H1 (cell line): ENCODE measurements at regions not wholly inside any gene's neighbourhood (a gene's known extent, or its start where the extent isn't known, plus 50 kb on each side); places are given as distances from the start of the nearest gene placed in this dataset.

ENCODE experiments used
- CREB1 ChIP-seq: IDR thresholded peaks from 2 replicates; pipeline ENCODE4 v1.6.1; 2012; ENCODE audit warnings: inconsistent platforms
- EP300 ChIP-seq, 2 experiments: IDR thresholded peaks; 1 replicate in 1 of 2; 2 replicates in 1 of 2; pipeline ENCODE4 v1.6.1; 2011 to 2012; ENCODE audit warnings: low read depth in 2 of 2, low read length in 2 of 2, mild to moderate bottlenecking in 2 of 2, borderline replicate concordance in 1 of 2, inconsistent platforms in 1 of 2, moderate library complexity in 1 of 2
- EZH2 ChIP-seq: fragments of 200-600 bp; sonication (generic); IDR thresholded peaks from 2 replicates; pipeline ENCODE4 v1.7.1; 2012; ENCODE audit warnings: low read depth, mild to moderate bottlenecking, moderate library complexity, low read length, inconsistent platforms; ENCODE audit not compliant: severe bottlenecking
- POLR2A ChIP-seq, 2 experiments: IDR thresholded peaks; 1 replicate in 1 of 2; 2 replicates in 1 of 2; pipeline ENCODE4 v1.6.1; 2011; ENCODE audit warnings: low read depth in 2 of 2, low read length in 2 of 2, mild to moderate bottlenecking in 2 of 2; ENCODE audit errors: control extremely low read depth in 1 of 2
- POLR2AphosphoS5 ChIP-seq: IDR thresholded peaks from 2 replicates; pipeline ENCODE4 v1.6.1; 2011; ENCODE audit warnings: low read depth, low read length
- SP1 ChIP-seq: IDR thresholded peaks from 2 replicates; pipeline ENCODE4 v1.6.1; 2011; ENCODE audit warnings: low read depth, low read length
- SRF ChIP-seq: IDR thresholded peaks from 2 replicates; pipeline ENCODE4 v1.6.1; 2011; ENCODE audit warnings: mild to moderate bottlenecking, low read depth, low read length, moderate library complexity
- TAF1 ChIP-seq: IDR thresholded peaks from 2 replicates; pipeline ENCODE4 v1.6.1; 2011; ENCODE audit warnings: mild to moderate bottlenecking, low read depth, low read length
- YY1 ChIP-seq: IDR thresholded peaks from 2 replicates; pipeline ENCODE4 v1.6.1; 2011; ENCODE audit warnings: low read depth, mild to moderate bottlenecking, low read length
- ZNF274 ChIP-seq: IDR thresholded peaks from 2 replicates; pipeline ENCODE4 v1.7.0; 2012; ENCODE audit warnings: low read length, borderline replicate concordance; ENCODE audit errors: extremely low read depth
- TF ChIP-seq, protein P1 (sequence below): IDR thresholded peaks from 2 replicates; pipeline ENCODE4 v1.6.1; 2012; ENCODE audit warnings: low read length, inconsistent platforms
- TF ChIP-seq, protein P2 (sequence below), 3 experiments: IDR thresholded peaks; 1 replicate in 2 of 3; 2 replicates in 1 of 3; pipeline versions ENCODE4 v1.5.1 to v1.6.1; 2011; ENCODE audit warnings: low read length in 3 of 3, mild to moderate bottlenecking in 3 of 3, inconsistent platforms in 2 of 3, low read depth in 1 of 3, moderate library complexity in 1 of 3; ENCODE audit not compliant: insufficient read depth in 1 of 3; ENCODE audit errors: control extremely low read depth in 1 of 3
- TF ChIP-seq, protein P3 (sequence below): IDR thresholded peaks from 2 replicates; pipeline ENCODE4 v1.6.1; 2011; ENCODE audit warnings: low read length, improper control_type of control experiment
- TF ChIP-seq, protein P4 (sequence below): IDR thresholded peaks from 2 replicates; pipeline ENCODE4 v1.6.1; 2012; ENCODE audit warnings: inconsistent platforms

DNA sequence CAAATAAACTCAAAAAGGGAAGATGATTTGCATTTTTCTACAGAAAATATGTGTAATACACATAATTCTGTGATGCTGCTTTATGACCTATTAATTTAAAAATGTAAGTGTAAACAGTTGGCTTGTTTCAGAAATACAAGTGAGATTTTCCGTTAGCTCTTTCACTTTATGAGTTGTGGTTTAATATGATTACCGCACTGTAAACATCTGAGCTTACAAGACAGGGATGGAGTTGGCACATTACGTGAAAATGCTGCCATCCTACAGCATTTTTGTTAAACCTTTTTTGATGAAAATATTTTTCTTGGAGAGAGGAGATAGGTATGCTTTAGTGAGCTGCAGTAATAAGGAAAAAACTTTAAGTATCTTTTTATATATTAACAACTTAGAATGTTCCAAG lies 426.8 kb upstream of the ADAMTS5 start:
- TF ChIP-seq TAF1, result no peak
- no peak for TF ChIP-seq ZNF274
- TF ChIP-seq, protein P1, sequence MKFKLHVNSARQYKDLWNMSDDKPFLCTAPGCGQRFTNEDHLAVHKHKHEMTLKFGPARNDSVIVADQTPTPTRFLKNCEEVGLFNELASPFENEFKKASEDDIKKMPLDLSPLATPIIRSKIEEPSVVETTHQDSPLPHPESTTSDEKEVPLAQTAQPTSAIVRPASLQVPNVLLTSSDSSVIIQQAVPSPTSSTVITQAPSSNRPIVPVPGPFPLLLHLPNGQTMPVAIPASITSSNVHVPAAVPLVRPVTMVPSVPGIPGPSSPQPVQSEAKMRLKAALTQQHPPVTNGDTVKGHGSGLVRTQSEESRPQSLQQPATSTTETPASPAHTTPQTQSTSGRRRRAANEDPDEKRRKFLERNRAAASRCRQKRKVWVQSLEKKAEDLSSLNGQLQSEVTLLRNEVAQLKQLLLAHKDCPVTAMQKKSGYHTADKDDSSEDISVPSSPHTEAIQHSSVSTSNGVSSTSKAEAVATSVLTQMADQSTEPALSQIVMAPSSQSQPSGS, result no peak
- no peak for TF ChIP-seq EP300 (IDR thresholded peaks at IDR 0.05; ENCODE audit: borderline replicate concordance in 1 of 2, low read depth in 2 of 2, low read length in 2 of 2)
- no peak for TF ChIP-seq POLR2A (IDR thresholded peaks at IDR 0.05; ENCODE audit: control extremely low read depth in 1 of 2, low read depth in 2 of 2, low read length in 2 of 2)
- no peak for TF ChIP-seq EZH2
- no peak for TF ChIP-seq YY1
- TF ChIP-seq, protein P2, sequence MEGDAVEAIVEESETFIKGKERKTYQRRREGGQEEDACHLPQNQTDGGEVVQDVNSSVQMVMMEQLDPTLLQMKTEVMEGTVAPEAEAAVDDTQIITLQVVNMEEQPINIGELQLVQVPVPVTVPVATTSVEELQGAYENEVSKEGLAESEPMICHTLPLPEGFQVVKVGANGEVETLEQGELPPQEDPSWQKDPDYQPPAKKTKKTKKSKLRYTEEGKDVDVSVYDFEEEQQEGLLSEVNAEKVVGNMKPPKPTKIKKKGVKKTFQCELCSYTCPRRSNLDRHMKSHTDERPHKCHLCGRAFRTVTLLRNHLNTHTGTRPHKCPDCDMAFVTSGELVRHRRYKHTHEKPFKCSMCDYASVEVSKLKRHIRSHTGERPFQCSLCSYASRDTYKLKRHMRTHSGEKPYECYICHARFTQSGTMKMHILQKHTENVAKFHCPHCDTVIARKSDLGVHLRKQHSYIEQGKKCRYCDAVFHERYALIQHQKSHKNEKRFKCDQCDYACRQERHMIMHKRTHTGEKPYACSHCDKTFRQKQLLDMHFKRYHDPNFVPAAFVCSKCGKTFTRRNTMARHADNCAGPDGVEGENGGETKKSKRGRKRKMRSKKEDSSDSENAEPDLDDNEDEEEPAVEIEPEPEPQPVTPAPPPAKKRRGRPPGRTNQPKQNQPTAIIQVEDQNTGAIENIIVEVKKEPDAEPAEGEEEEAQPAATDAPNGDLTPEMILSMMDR (IDR thresholded peaks at IDR 0.05; ENCODE audit: control extremely low read depth in 1 of 3, insufficient read depth in 1 of 3, low read depth in 1 of 3, low read length in 3 of 3), result no peak
- TF ChIP-seq, protein P3, sequence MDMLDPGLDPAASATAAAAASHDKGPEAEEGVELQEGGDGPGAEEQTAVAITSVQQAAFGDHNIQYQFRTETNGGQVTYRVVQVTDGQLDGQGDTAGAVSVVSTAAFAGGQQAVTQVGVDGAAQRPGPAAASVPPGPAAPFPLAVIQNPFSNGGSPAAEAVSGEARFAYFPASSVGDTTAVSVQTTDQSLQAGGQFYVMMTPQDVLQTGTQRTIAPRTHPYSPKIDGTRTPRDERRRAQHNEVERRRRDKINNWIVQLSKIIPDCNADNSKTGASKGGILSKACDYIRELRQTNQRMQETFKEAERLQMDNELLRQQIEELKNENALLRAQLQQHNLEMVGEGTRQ, result no peak
- TF ChIP-seq CREB1, result no peak
- TF ChIP-seq, protein P4, sequence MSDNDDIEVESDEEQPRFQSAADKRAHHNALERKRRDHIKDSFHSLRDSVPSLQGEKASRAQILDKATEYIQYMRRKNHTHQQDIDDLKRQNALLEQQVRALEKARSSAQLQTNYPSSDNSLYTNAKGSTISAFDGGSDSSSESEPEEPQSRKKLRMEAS, result no peak
- TF ChIP-seq POLR2AphosphoS5, result no peak
- no peak for TF ChIP-seq SP1
- no peak for TF ChIP-seq SRF
